CD4-positive, alpha-beta T cell treated with Interleukin-10 for 1 hour (primary cell): ENCODE measurements at regions not wholly inside any gene's neighbourhood (a gene's known extent, or its start where the extent isn't known, plus 50 kb on each side); places are given as distances from the start of the nearest gene placed in this dataset.
"Not testable (repeated sequence)": the region's sequence is repeated elsewhere in the genome, so short reads cannot be mapped to it uniquely, and the experiment has no call there.

Experiments used
- DNase-seq: peaks from one replicate; pipeline ENCODE4 v3.0.0-alpha.2; 2020

- DNase-seq: no peak
Observed at GRCh38 chr10:84946904-84947303, 618.5 kb downstream of the CCSER2 start.

DNA sequence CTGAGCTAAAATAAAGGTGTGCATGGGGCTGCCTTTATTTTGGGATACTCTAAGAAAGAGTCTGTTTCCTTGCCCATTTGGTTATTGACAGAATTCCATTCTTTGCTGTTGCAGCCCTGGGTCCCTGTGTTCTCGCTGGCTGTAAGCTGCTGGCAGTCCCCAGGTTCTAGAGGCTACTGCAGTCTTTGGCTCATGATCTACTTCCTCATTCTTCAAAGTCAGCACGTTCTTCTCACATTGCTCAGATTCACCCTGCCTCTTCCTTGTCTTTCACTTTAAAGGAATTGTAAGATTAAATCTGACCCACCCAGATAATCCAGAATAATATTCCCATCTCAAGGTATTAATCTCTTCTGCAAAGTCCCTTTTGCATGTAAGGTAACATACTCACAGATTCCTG is 620.3 kb downstream of the CCSER2 start:
- no peak for DNase-seq

- no peak for DNase-seq
Observed at GRCh38 chr10:84951616-84952015, 623.2 kb downstream of the CCSER2 start.

GRCh38 chr10:84957427-84957826 is 629.0 kb downstream of the CCSER2 start:
- DNase-seq: no peak

DNA sequence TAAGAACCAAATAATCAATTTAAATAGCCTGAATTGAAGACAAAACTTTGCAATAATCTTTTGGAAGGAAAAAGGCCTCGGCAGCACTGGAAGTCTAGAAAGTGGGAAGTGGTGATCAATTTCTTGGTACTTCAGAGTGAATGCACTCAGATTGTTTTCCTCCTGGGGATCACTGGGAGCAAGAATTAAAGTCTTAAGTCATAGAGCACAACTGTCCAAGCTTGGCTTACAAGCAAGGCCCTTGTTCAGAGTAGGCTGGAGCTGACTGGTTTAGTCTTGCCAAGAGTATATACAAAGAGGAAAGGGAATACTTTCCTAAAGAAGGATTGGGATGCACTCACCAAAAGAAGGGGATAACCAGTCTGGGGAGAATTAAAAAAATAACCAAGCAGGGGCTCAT is 637.1 kb downstream of the CCSER2 start:
- no peak for DNase-seq

DNA sequence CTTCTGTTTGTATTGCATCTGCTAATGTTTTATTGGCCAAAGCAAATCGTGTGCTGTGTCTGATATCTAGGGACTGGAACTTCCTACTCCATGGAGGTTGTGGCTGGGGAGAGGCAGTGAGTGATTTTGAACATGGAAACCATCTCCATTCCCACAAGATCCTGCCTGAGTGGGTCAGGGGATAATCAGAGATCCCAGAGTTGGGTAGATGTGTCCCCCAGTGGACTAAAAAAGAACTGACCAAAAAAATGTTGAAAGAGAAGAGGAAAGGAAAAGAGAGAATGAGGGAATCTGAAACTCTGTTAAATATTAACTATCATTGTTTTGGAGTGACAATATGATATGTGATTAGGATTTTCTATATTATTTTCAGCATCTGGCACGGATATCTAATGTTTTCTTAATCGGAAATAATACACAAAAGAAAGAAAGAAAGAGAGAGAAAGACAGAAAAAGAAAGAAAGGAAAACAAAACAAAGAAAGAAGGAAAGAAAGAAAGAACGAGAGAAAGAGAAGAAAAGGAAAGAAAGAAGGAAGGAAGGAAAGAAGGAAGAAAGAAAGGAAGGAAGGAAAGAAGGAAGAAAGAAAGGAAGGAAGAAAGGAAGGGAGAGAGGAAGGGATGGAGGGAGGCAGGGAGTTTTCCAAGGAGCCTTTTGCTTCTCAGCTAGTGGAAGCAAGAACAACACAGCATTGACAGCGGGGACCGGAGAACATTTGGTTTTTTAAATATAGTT is 638.5 kb downstream of the CCSER2 start:
- DNase-seq: no peak

DNA sequence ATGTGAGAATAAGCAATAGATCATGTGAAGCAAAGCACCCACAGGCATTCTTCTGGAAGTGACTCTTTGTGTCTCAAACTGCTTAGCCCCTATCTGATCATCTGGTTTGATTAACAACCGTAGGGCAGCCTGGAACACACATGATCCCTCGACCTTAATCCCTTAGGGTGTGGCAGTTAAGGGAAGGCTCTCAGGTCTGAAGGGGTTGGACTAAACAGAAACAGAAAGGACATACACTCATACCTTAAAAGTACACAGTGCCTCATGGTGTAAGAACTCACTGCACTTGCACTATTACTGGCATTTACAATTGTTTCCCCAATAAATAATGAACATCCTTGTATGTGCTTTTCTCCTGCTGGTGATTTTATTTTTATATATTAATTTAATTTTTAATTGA is 640.9 kb downstream of the CCSER2 start:
- not testable (repeated sequence) for DNase-seq

- DNase-seq: no peak
Observed at GRCh38 chr10:84987039-84987438, 658.6 kb downstream of the CCSER2 start.

GRCh38 chr10:84988011-84988410 is 659.6 kb downstream of the CCSER2 start:
- no peak for DNase-seq

GRCh38 chr10:84990713-84991112 is 662.3 kb downstream of the CCSER2 start:
- DNase-seq: no peak

- no peak for DNase-seq
Observed at GRCh38 chr10:84991301-84991700, 662.9 kb downstream of the CCSER2 start.

GRCh38 chr10:84993251-84994035 is 665.1 kb downstream of the CCSER2 start:
- no peak for DNase-seq

- no peak for DNase-seq
Observed at GRCh38 chr10:84994722-84995121, 666.3 kb downstream of the CCSER2 start.

DNA sequence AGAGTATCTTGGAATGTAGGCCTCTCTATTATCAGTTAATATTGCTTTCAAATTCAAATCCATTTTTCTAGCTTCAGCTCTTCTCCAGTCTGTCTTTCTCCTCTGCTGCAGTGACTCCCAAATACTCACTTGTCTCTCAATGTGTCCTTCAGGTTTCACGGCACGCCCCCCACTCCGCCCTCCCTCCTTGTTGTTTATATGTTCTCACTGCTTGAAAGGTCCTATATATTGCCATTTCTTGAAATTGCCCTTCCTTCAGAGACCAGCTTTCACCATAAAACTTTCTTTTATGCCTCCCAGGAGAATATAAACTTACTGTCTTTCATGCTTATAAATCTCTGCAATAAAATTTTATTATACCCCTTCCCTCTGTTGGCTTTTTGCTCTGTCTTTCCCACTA is 668.2 kb downstream of the CCSER2 start:
- DNase-seq: no peak

DNA sequence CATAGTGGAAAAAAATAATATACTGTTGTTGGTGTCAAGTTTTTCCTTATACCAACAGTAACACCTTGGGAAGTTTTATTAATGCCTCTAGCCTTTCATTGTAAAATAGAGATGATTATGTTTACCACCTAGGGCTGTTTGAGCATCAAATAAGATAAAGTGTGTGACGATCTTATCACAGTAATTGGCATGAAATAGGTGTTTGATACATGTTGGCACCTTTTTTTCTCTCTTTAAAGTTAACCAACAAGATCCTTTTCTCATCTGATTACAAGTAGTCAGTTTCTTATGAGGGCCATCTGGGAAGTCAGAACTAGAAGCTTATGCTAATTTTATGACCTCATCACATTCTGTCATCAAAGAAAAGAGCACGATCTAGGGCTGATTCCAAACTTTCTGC is 669.5 kb downstream of the CCSER2 start:
- DNase-seq: no peak

- no peak for DNase-seq
Observed at GRCh38 chr10:84999929-85000328, 671.5 kb downstream of the CCSER2 start.

DNA sequence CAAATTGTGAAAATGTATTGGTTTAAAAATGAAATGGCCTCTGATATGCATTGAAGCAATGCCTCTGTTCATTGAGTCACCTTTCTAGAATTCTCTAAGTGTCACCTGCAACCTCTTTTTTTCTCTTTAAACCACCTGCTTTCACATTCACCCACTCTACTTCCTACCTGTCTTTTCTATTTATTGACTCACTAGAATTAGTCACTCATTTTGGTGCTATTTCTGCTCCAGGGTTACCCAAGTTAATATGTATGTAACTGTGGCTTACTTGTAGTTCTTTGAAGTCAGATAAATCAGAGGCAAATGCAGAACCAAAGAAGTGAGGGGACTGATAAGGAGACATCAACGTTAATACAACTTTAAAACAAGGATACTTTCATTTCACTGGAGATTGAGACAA is 674.7 kb downstream of the CCSER2 start:
- DNase-seq: no peak

DNA sequence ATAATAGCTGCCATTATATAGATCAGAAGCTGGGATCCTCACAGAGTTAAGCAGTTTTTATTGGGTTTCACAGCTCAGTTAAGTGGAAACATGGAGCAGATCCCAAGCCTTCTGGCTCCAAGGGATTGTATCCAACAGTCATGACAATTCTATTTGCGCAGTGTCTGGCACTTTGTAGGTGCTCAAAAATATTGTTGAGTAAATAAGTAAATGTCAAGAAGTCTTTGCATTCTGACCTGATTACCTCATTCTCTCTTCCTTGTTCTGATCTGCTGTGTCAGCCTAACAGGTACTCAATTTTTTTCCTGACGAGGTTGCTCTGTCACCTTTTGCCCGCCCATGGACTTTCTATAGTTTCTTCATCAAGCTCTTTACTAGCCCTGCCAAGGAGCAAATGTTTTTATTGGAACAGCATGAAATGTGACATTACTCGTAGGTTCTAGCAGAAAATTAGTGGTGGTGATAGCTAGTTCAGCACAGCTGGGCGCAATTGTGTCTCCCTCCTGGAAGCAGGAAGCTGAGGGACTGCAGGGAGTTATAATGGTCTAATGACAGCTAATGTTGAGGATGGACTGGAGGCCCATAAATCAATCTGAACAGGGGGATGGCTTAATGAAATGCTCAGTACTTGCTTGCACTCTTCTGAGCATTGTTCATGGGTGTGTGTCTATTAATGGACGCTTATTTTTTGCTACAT is 680.2 kb downstream of the CCSER2 start:
- no peak for DNase-seq

- no peak for DNase-seq
Observed at GRCh38 chr10:85012305-85012704, 683.9 kb downstream of the CCSER2 start.

DNA sequence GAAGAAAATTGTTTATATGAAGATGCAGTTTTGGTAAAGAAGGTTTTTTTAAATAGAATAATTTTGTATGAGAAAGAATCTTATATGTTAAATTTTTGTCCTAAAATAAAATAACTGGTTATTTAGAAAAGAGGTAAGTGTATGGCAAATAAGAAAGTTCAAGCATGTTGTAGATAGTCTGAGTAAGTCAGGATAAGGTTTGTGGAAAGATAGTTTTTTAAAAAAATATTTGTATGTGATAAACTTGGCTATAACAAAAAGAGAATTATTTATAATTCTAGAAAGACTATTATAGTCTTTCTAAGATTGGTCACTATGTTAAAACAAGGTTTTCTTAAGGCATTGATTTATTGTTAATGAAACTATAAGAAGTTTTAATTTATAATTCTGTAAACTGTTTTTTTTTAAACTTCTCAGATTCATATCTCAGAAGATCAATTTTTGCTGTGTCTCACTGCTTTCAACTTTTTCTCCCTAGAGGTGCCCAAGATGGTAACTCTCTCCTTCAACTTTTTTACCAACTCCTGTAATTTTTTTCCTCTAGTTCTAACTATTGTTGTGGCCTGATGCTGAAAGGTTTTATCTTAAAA is 698.6 kb downstream of the CCSER2 start:
- DNase-seq: no peak

DNA sequence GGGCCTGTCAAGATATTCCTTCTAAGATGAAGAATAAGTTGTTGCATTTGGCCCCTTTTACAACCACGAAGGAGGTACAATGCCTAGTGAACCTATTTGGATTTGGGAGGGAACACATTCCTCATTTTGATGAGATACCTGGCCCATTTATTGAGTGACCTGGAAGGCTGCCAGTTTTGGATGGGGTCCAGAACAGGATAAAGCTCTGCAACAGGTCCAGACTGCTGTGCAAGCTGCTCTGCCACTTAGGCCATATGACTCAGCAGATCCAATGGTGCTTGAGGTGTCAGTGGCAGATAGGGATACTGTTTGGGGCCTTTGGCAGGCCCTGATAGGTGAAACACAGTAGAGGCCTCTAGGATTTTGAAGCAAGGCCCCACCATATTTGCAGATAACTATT is 704.6 kb downstream of the CCSER2 start:
- DNase-seq: no peak

- no peak for DNase-seq
Observed at GRCh38 chr10:85036661-85037060, 708.3 kb downstream of the CCSER2 start.

DNA sequence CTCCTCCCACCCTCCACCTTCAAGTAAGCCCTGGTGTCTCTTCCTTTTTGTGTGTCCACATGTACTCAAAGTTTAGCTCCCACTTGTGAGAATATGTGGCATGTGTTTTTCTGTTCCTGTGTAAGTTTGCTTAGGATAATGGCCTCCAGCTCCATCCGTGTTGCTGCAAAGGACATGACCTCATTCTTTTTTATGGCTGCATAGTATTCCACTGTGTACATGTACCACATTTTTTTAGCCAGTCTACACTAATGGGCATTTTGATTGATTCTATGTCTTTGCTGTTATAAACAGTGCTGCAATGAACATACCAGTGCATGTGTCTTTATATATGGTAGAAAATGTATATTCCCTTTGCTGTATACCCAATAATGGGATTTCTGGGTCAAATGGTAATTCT is 710.9 kb downstream of the CCSER2 start:
- DNase-seq: no peak

DNA sequence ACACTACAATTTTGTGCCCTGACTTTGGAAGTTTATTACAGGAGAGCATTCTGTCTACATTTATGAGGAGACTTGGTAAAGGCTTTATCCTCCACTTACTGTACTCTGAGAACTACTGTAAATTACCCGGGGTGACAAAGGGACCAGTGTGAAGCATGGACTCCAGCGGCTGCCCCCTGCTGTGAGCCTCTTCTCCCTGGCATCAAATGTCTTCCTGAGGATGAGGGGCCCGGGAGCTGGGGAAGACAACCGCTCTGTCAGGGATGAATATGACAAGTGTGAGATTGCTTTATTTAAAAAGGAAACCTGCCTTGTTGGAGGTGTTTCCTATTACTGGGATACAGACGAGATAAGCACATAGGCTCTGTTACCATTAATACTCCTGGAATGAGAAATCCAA is 714.8 kb downstream of the CCSER2 start:
- no peak for DNase-seq
